Transverse colon (tissue), 3 donors: ENCODE measurements at regions not wholly inside any gene's neighbourhood (a gene's known extent, or its start where the extent isn't known, plus 50 kb on each side); places are given as distances from the start of the nearest gene placed in this dataset.

ENCODE experiments used
- EP300 ChIP-seq: sonication (generic); formaldehyde crosslinking; IDR thresholded peaks from one replicate; pipeline ENCODE4 v1.6.1; 2017; ENCODE audit warnings: antibody characterized with exemption, low read depth
- POLR2A ChIP-seq: fragments of 450-650 bp; IDR thresholded peaks from one replicate; pipeline ENCODE4 v1.6.1; 2016; ENCODE audit warnings: antibody characterized with exemption, mild to moderate bottlenecking, moderate library complexity
- TF ChIP-seq, protein P1 (sequence below), 5 experiments: fragments of 200-600 bp in 3 of 5; fragments of 450-650 bp in 2 of 5; sonication (generic) in 3 of 5; IDR thresholded peaks; 1 replicate in 2 of 5; 2 replicates in 3 of 5; pipeline ENCODE4 v1.5.1; 2016 to 2017; ENCODE audit warnings: antibody characterized with exemption in 5 of 5, inconsistent platforms in 3 of 5, mild to moderate bottlenecking in 2 of 5, moderate library complexity in 1 of 5

DNA sequence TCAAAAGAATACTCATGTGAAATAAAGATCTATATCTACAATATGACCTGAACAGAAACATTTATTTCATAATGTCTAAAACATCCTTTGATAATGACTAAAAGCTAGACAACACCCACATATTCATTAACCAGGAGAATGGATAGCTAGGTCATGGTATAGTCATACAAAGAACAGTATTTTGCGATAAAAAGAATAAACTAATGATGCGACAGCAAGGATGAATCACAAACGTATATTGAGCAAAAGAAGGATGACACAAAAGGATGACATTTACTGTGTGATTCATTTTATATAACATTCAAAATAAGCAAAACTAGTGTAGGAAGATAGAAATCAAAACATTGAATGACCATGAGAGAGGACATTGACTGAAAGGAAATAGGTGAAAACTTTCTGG lies 1233.1 kb downstream of the OTOL1 start:
- TF ChIP-seq, protein P1, sequence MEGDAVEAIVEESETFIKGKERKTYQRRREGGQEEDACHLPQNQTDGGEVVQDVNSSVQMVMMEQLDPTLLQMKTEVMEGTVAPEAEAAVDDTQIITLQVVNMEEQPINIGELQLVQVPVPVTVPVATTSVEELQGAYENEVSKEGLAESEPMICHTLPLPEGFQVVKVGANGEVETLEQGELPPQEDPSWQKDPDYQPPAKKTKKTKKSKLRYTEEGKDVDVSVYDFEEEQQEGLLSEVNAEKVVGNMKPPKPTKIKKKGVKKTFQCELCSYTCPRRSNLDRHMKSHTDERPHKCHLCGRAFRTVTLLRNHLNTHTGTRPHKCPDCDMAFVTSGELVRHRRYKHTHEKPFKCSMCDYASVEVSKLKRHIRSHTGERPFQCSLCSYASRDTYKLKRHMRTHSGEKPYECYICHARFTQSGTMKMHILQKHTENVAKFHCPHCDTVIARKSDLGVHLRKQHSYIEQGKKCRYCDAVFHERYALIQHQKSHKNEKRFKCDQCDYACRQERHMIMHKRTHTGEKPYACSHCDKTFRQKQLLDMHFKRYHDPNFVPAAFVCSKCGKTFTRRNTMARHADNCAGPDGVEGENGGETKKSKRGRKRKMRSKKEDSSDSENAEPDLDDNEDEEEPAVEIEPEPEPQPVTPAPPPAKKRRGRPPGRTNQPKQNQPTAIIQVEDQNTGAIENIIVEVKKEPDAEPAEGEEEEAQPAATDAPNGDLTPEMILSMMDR (IDR thresholded peaks at IDR 0.05): no peak
- no peak for TF ChIP-seq POLR2A
- TF ChIP-seq EP300: no peak
